ENCODE measurements at regions not wholly inside any gene's neighbourhood (a gene's known extent, or its start where the extent isn't known, plus 50 kb on each side); places are given as distances from the start of the nearest gene placed in this dataset.

GRCh38 chr7:49245062-49245461 lies 320.7 kb downstream of the CDC14C start:
- Histone ChIP-seq H4K20me1 (replicated peaks; ENCODE audit: insufficient read depth) (no peaks in the 10 kb centered on the region), H3K27me3 (ENCODE audit: insufficient read depth) (no peaks in the 10 kb centered on the region), H3K79me2 (replicated peaks; ENCODE audit: insufficient read depth) (no peaks in the 10 kb centered on the region), H2AFZ (no peak overlapping the region), H3K4me2 (peak overlapping the region; percentile 53), H3K4me3 (peak overlapping the region; percentile 31), H3F3A (replicated peaks; ENCODE audit: low read depth) (no peaks in the 10 kb centered on the region), H3K27ac (ENCODE audit: low read depth) (peak overlapping the region; percentile 96), H3K4me1 (ENCODE audit: insufficient read depth) (peaks cover 51% of the 10 kb centered on the region), H3K9me2 (ENCODE audit: insufficient read depth) (peaks cover 5% of the 10 kb centered on the region; the same call in 1 of the 2 replicates), H3K36me3 (ENCODE audit: insufficient read depth) (no peaks in the 10 kb centered on the region)
- Mint-ChIP-seq H3K4me3 (peak overlapping the region; percentile 38), H3K4me1 (peaks cover 65% of the 10 kb centered on the region), H3K36me3 (ENCODE audit: low read depth) (peaks cover 16% of the 10 kb centered on the region), H3K9me3 (no peaks in the 10 kb centered on the region), H3K27me3 (ENCODE audit: insufficient read depth, low read depth, poor library complexity) (peaks cover 1% of the 10 kb centered on the region), H3K27ac (peak overlapping the region; percentile 91)
- DNase-seq (ENCODE audit: low spot score), result peak; percentile 69
- ATAC-seq, result peak; percentile 86
- TF ChIP-seq JUNB (IDR thresholded peaks at IDR 0.05; ENCODE audit: unreplicated experiment) (no peak), ZNF114 (CRISPR knock-in tag; IDR thresholded peaks at IDR 0.05) (no peak), ZNF462 (CRISPR knock-in tag; IDR thresholded peaks at IDR 0.05) (0 out of 2 replicates have a peak, but pooled peaks have one; percentile 47), NANOG (IDR thresholded peaks at IDR 0.05; ENCODE audit: borderline replicate concordance) (peak; percentile 47; the same call in 1 of the 2 replicates)

DNA sequence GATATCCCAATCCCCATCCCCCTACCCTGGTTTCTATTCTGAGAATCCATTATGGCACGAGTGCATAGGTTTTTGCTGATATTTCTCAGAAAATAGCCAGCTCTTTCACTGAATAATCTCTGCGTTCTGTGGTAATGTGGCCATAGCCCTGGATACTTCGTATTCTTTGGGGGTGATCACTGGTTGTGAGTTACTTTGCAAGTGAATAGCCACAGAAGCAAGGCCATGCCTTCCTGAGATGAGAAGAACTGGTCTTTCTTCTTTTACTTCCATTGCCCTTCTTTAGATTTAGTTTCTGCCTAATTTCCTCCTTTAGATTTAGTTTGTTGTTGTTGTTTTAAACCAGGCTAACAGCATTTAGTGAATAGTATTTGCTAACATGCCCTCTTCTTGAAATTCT lies 323.4 kb downstream of the CDC14C start:
- H3F3A ChIP-seq (replicated peaks; ENCODE audit: low read depth), result no peaks in the 10 kb centered on the region
- no peaks in the 10 kb centered on the region for H3K36me3 ChIP-seq (ENCODE audit: insufficient read depth)
- Mint-ChIP-seq H3K9me3 (no peaks in the 10 kb centered on the region), H3K36me3 (ENCODE audit: low read depth) (peaks cover 8% of the 10 kb centered on the region), H3K4me1 (peaks cover 66% of the 10 kb centered on the region), H3K27ac (peak overlapping the region; percentile 36), H3K27me3 (ENCODE audit: insufficient read depth, low read depth, poor library complexity) (peaks cover 1% of the 10 kb centered on the region), H3K4me3 (no peak overlapping the region)
- H3K27ac ChIP-seq (ENCODE audit: low read depth), result peak overlapping the region; percentile 62; the same call in 1 of the 2 replicates
- ATAC-seq (peak; percentile 31; the same call in 2 of the 3 replicates), DNase-seq (ENCODE audit: low spot score) (peak; percentile 22)
- no peaks in the 10 kb centered on the region for H3K27me3 ChIP-seq (ENCODE audit: insufficient read depth)
- peaks cover 5% of the 10 kb centered on the region; the same call in 1 of the 2 replicates for H3K9me2 ChIP-seq (ENCODE audit: insufficient read depth)
- no peaks in the 10 kb centered on the region for H3K79me2 ChIP-seq (replicated peaks; ENCODE audit: insufficient read depth)
- H3K4me3 ChIP-seq, result no peak overlapping the region
- H3K4me2 ChIP-seq, result peak overlapping the region; percentile 31; the same call in 1 of the 2 replicates
- H4K20me1 ChIP-seq (replicated peaks; ENCODE audit: insufficient read depth), result no peaks in the 10 kb centered on the region
- peaks cover 40% of the 10 kb centered on the region for H3K4me1 ChIP-seq (ENCODE audit: insufficient read depth)
- H2AFZ ChIP-seq, result no peak overlapping the region
- TF ChIP-seq ZNF114 (CRISPR knock-in tag; IDR thresholded peaks at IDR 0.05) (no peak), POLR2AphosphoS5 (IDR thresholded peaks at IDR 0.05; ENCODE audit: low read depth) (no peak), ZNF462 (CRISPR knock-in tag; IDR thresholded peaks at IDR 0.05) (no peak), CREB1 (CRISPR knock-in tag; IDR thresholded peaks at IDR 0.05; ENCODE audit: low read depth) (no peak), EZH2phosphoT487 (IDR thresholded peaks at IDR 0.05; ENCODE audit: unreplicated experiment) (no peak)

Measured in GM23338 (cell line).